Activated B cell treated with CpG ODN at 0.5 μM for 24 hours (primary cell): ENCODE measurements at regions not wholly inside any gene's neighbourhood (a gene's known extent, or its start where the extent isn't known, plus 50 kb on each side); places are given as distances from the start of the nearest gene placed in this dataset.

Source experiments
- ATAC-seq: fragments of 200-7000 bp; cut with Tn5 transposase; one replicate; pipeline ENCODE4 v1.10.0; 2021; ENCODE audit warnings: low read depth, mild to moderate bottlenecking, moderate library complexity
- CTCF ChIA-PET: fragments of 350-600 bp; sonication (Branson Sonifier 250); formaldehyde crosslinking; loops from one replicate; lab custom pipeline; 2021; ENCODE audit warnings: antibody characterized with exemption; lab: Charles Lee
- POLR2A ChIA-PET: fragments of 350-600 bp; sonication (Branson Sonifier 250); formaldehyde crosslinking; loops from one replicate; lab custom pipeline; 2021; ENCODE audit warnings: antibody characterized with exemption; lab: Charles Lee
- DNase-seq: peaks from one replicate; pipeline ENCODE4 v3.0.0; 2022
- H3K27ac Mint-ChIP-seq: one replicate; pipeline ENCODE4 v1.8.0; 2020; ENCODE audit warnings: mixed read lengths
- H3K27me3 Mint-ChIP-seq: one replicate; pipeline ENCODE4 v1.8.0; 2021; ENCODE audit warnings: mixed read lengths
- H3K36me3 Mint-ChIP-seq: one replicate; pipeline ENCODE4 v1.8.0; 2021; ENCODE audit warnings: low read depth, mixed read lengths
- H3K4me1 Mint-ChIP-seq: one replicate; pipeline ENCODE4 v1.8.0; 2021; ENCODE audit warnings: mixed read lengths
- H3K4me3 Mint-ChIP-seq: one replicate; pipeline ENCODE4 v1.8.0; 2020; ENCODE audit warnings: mild to moderate bottlenecking, mixed read lengths
- H3K9me3 Mint-ChIP-seq: one replicate; pipeline ENCODE4 v1.8.0; 2020; ENCODE audit warnings: mixed read lengths
- intact Hi-C: fragments of 100-400 bp; cut with micrococcal nuclease; formaldehyde crosslinking; loops from one replicate; pipeline ENCODE4 v1.15.1; 2024
- TF ChIP-seq, protein P1 (sequence below): fragments of 200-600 bp; IDR thresholded peaks from one replicate; pipeline ENCODE4 v1.8.0; 2022; ENCODE audit warnings: antibody characterized with exemption, mild to moderate bottlenecking

GRCh38 chr6:74061201-74061600, 365.2 kb downstream of the CD109 start:
- intact Hi-C loops, result no loop called here
- no peaks in the 10 kb centered on the region for H3K27me3 Mint-ChIP-seq
- no peak for ATAC-seq
- CTCF ChIA-PET, result no interaction called here
- no peak overlapping the region for H3K27ac Mint-ChIP-seq
- H3K4me3 Mint-ChIP-seq, result no peak overlapping the region
- H3K9me3 Mint-ChIP-seq, result no peaks in the 10 kb centered on the region
- TF ChIP-seq, protein P1, sequence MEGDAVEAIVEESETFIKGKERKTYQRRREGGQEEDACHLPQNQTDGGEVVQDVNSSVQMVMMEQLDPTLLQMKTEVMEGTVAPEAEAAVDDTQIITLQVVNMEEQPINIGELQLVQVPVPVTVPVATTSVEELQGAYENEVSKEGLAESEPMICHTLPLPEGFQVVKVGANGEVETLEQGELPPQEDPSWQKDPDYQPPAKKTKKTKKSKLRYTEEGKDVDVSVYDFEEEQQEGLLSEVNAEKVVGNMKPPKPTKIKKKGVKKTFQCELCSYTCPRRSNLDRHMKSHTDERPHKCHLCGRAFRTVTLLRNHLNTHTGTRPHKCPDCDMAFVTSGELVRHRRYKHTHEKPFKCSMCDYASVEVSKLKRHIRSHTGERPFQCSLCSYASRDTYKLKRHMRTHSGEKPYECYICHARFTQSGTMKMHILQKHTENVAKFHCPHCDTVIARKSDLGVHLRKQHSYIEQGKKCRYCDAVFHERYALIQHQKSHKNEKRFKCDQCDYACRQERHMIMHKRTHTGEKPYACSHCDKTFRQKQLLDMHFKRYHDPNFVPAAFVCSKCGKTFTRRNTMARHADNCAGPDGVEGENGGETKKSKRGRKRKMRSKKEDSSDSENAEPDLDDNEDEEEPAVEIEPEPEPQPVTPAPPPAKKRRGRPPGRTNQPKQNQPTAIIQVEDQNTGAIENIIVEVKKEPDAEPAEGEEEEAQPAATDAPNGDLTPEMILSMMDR, result no peak
- no peaks in the 10 kb centered on the region for H3K36me3 Mint-ChIP-seq
- POLR2A ChIA-PET, result no interaction called here
- no peak for DNase-seq
- H3K4me1 Mint-ChIP-seq, result no peaks in the 10 kb centered on the region

- no peaks in the 10 kb centered on the region for H3K27me3 Mint-ChIP-seq
- H3K36me3 Mint-ChIP-seq, result no peaks in the 10 kb centered on the region
- H3K4me3 Mint-ChIP-seq, result no peak overlapping the region
- intact Hi-C loops, result no loop called here
- ATAC-seq (no peak), DNase-seq (no peak)
- no peak overlapping the region for H3K27ac Mint-ChIP-seq
- H3K9me3 Mint-ChIP-seq, result no peaks in the 10 kb centered on the region
- ChIA-PET POLR2A (no interaction called here), CTCF (no interaction called here)
- no peaks in the 10 kb centered on the region for H3K4me1 Mint-ChIP-seq
- TF ChIP-seq, protein P1, result no peak
Observed at GRCh38 chr6:74060354-74060753, 364.4 kb downstream of the CD109 start.

- ChIA-PET CTCF (no interaction called here), POLR2A (no interaction called here)
- DNase-seq (no peak), ATAC-seq (no peak)
- Mint-ChIP-seq H3K4me1 (no peaks in the 10 kb centered on the region), H3K36me3 (no peaks in the 10 kb centered on the region), H3K27ac (no peak overlapping the region), H3K4me3 (no peak overlapping the region), H3K27me3 (no peaks in the 10 kb centered on the region), H3K9me3 (no peaks in the 10 kb centered on the region)
- TF ChIP-seq, protein P1, result no peak
- intact Hi-C loops, result no loop called here
Observed at GRCh38 chr6:74058606-74059005, 362.6 kb downstream of the CD109 start.

DNA sequence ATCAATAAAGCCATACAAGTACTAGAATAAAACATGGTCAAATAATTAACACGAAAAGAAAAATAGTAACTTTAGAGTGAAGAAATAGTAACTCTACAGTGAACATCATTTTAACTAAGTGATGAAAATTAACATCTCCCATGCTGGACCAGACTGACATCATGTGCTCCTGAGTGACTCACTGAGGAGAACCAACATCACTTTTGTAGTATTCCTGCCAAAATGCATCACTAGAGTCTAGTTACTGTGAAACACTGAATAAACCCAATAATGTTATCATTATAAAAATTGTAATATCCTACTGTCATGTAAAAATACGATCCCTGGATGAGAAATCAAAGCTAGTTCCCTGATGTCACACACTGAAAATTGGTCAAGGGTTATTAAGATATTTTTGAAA, 361.3 kb downstream of the CD109 start:
- ATAC-seq (no peak), DNase-seq (no peak)
- Mint-ChIP-seq H3K4me3 (no peak overlapping the region), H3K36me3 (no peaks in the 10 kb centered on the region), H3K27me3 (no peaks in the 10 kb centered on the region), H3K9me3 (no peaks in the 10 kb centered on the region), H3K27ac (no peak overlapping the region), H3K4me1 (no peaks in the 10 kb centered on the region)
- CTCF ChIA-PET, result no interaction called here
- TF ChIP-seq, protein P1, result no peak
- POLR2A ChIA-PET, result no interaction called here
- intact Hi-C loops, result no loop called here

DNA sequence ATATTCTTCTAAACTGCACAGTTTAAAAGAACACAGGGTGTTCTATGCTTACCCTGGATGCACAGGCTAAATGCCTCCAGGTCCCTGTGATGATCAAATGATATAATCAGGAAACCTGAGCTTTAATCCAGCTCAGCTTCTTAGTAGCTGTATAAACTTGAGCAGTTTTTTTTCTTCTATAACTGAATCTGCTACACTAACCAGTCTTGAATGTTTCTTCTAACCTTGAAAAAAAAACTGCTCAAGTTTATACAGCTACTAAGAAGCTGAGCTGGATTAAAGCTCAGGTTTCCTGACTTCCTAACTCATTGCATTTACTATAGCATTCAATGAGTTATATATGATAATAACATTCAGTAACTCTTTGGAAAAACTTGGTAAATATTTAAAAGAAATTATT, 358.2 kb downstream of the CD109 start:
- H3K27me3 Mint-ChIP-seq, result no peaks in the 10 kb centered on the region
- ATAC-seq, result no peak
- no peaks in the 10 kb centered on the region for H3K36me3 Mint-ChIP-seq
- ChIA-PET POLR2A (interaction anchor here (0.6 kb wide), 1 partner anchor 704 kb away, joined by 8 read pairs; no protein-coding TSS in a partner anchor), CTCF (no interaction called here)
- H3K9me3 Mint-ChIP-seq, result no peaks in the 10 kb centered on the region
- H3K27ac Mint-ChIP-seq, result no peak overlapping the region
- no peaks in the 10 kb centered on the region for H3K4me1 Mint-ChIP-seq
- intact Hi-C loops, result no loop called here
- TF ChIP-seq, protein P1, result no peak
- no peak overlapping the region for H3K4me3 Mint-ChIP-seq
- DNase-seq, result no peak
